GM18867 (cell line): ENCODE measurements at regions not wholly inside any gene's neighbourhood (a gene's known extent, or its start where the extent isn't known, plus 50 kb on each side); places are given as distances from the start of the nearest gene placed in this dataset.
"Not testable (repeated sequence)": the region's sequence is repeated elsewhere in the genome, so short reads cannot be mapped to it uniquely, and the experiment has no call there.

Source experiments
- ATAC-seq: cut with Tn5 transposase; IDR thresholded peaks from one replicate; pipeline ENCODE4 v1.9.1; 2021; ENCODE audit warnings: mild to moderate bottlenecking, moderate library complexity; ENCODE audit not compliant: unreplicated experiment

GRCh38 chr11:128172046-128172878, 415.1 kb downstream of the ETS1 start:
- peak; percentile 77 for ATAC-seq

DNA sequence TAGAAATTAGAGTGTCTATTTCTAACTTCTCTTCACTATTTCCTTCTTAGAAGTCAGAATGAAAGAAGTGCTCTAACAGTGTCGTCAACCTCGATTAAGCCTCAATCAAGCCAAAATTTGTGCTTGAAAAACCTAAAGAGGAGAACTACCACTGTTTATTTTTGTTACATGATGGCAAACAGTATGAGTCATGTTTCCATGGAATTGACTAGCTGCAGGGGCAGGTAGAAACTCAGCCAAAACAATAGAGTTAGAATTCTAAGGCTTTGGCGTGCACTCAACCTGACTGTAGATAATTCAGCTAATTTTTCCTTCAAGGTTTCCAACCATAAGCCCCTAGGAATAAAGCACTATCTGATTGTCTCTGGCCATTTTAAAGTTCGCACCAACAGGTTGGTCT, 415.9 kb downstream of the ETS1 start:
- no peak for ATAC-seq

GRCh38 chr11:128165572-128165971, 421.8 kb downstream of the ETS1 start:
- no peak for ATAC-seq

GRCh38 chr11:128164080-128164741, 423.1 kb downstream of the ETS1 start:
- no peak for ATAC-seq

DNA sequence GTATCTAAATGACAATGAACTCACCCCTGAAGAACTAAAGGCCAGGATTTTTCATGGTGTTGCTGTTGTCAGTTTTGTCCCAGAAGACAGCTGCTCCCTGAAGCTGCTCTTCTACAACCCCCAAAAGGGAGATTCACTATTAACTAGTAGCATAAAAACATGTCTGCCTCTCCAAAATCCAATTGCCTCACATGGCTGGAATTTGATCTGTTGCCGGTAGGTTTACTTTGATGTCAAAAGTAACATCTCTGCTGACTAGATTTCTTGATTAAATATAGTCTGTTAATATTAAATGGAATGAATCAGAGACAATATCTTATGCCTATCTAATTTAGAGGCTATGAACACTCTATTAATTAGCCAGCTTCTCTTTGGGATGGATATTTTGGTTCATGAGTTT, 425.4 kb downstream of the ETS1 start:
- ATAC-seq: no peak

DNA sequence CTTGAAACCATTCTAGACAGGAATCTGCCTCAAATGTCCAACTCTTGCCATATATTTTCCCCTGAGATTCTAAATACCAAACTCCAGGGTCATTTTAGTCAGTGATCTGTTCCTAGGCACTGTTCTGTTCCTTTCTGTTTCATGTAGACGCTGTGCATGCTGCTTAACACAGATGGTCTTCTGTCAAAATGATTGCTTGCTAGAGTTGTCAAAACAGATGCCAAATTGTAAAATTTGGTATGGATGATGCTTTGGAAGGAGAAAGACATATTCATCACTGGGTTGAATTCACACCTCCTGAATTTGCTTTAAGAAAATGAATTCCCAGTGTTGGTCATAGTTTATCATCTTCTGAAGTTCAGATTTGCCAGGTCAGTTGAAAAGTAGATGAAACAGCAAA, 425.9 kb downstream of the ETS1 start:
- no peak for ATAC-seq

DNA sequence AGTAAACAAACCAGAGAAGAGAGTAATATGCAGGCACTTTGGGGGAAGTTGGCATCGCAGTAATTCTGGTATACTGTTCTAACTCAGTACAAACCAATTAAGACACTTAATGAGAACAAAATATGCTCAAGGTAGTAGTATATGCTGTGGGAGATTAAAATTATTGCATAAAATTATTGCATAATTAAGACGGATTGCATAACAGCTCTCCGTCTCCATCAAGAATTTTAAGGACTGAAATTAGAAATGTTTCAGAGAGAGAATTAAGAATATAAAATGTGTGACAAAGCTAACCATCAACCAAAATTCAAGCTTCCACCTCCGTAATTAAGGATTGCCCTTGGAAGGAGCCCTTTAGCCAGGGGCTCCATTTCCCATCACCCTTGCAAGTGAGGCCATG, 428.5 kb downstream of the ETS1 start:
- ATAC-seq: no peak

DNA sequence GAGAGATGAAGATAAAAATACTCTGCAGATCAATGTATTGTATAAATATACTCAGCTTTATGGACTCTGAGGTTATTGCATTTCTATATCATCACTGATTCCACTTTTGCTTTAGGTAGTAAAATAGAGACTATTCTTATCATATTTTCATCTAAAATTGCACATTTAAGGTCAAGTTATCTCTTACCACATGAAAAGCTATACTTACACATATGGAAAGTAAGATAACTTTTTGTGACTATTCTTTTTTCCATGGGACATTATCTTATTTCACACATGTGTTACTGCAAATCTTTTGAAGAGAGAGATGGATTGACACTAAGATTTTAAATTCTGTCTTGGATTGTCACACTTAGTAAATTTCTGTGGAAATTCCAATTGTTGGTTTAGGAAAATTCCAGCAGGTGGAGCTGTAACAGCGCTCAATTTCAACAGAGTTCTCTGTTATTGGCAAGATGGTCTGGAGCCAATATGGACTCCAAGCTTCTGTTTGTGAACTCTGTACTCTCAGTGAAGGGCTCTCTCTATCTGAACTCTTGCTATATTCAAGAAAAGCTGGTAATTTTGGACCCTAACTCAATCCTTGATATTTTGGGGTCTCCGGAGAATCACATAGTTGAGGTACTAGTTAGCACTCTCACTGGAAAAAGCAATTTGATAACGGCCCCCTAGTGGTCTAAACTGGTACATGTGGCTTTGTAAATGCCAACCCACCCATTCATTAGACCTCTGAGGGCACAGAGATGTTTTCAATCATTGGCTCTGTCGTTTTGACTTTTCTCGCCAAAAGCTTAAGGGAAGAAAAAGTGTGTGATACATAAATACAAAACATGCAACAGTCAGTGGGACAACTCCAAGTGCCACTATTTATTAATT, 429.7 kb downstream of the ETS1 start:
- peak; percentile 83 for ATAC-seq

DNA sequence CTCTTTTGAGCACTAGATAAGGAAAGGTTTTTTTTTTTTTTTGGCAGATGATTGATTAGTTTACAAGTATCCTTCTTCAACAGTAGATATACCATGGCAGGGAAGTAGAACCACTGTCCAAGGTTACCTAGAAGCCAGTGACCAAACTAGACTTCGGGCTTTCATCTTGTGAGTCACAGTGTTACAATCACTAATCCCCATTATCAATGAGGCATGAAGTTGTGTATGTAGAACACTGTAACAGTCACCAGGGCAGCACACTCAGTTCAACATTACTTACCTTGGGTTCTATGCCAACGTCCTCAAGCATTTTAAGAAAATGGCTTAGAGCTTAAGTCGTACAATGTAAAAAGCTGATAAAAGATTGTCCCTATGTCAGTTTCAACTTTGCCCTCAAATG, 430.9 kb downstream of the ETS1 start:
- no peak for ATAC-seq

GRCh38 chr11:128155590-128155989, 431.8 kb downstream of the ETS1 start:
- ATAC-seq: no peak

DNA sequence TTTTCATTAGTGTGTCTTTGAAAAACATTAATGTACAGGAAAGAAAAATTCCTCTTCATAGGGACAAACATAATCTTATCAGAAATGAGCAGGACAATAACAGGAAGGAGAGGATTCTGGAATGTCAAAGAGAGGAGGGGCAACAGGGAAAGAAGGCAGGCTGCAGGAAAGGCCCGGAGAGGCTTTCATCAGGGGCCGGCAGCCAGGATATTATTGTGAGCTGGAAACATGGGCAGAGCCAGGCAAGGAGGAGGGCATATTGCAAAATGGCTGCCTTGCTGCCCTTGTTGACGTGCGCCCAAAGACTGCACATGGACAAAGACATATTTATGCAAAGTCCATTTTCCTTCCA, 433.7 kb downstream of the ETS1 start:
- ATAC-seq: no peak

DNA sequence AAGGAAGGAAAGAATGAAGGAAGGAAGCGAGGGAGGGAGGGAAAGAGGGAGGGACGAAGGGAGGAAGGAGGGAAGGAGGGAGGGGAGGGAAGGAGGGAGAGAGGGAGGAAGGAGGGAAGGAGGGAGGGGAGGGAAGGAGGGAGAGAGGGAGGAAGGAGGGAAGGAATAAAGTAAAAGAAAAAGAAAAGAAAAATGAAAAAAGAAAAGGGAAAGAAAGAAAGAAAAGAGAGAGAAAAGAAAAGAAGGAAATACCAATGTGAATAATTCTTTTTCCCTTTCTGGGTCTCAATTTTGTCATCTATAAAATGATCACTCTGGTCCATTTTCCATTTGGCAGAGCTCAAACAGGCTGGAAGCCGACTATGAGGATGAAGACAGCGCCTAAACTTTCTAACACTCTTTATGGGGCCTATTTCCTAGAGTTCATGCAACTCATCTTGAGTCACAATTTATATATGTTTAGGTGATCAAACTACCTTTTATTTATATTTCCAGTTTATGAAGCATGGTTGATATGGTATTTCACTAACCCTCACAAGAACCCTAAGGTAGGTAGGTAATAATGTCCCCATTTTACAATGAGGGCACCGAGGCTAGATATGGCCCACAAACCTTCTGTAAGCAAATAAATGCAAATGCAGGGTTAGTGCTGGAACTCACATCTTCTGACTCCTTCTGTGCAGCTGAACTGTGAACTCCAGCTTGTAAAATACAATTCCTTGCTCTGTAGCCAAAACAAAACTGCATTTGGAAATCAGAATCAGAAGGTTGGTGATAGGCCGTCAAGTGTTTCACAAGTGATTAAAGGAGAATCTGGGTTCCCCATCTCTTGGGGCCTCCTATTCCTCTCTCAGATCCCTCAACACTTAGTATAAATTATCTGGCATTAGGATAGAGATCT, 434.3 kb downstream of the ETS1 start:
- no peak for ATAC-seq

DNA sequence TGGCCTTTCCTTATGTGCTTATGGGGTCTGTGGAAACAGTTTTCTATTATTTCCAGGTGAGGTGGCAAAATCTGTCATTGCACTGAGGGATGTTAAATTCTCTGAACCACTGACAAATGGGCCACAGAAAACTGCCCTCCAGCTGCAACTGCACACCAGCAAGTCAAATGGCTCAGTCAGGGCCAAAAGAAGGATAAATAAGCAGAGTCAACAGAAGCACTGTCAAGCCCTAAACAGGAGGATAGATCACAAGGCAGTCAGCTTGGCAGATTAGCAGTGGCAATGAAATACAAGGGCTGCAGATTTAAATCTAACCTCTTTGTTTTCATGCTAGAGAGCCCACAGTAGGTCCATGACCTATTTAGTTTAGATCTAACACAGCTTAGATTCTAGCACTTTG, 435.6 kb downstream of the ETS1 start:
- ATAC-seq: no peak

GRCh38 chr11:128151338-128151737, 436.0 kb downstream of the ETS1 start:
- no peak for ATAC-seq

DNA sequence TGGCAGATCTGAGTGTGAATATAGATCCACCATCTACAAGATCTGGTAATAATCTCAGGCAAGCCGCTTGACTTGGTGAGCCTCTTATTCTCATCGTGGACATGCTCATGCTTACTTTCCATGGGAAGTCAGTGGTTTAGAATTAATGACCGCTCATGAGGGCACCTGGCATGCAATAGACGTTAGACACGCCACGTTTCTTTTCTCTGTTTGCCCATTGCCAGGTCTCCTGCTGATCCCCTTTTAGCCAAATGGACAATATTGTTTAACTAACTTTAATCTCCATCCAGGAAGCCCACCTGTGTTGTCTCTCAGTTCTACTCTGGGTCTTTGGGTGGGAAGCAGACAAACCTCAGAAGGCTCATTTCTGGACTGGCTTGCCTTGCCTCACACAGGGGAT, 439.1 kb downstream of the ETS1 start:
- no peak for ATAC-seq

GRCh38 chr11:128146926-128147605, 440.3 kb downstream of the ETS1 start:
- ATAC-seq: no peak

DNA sequence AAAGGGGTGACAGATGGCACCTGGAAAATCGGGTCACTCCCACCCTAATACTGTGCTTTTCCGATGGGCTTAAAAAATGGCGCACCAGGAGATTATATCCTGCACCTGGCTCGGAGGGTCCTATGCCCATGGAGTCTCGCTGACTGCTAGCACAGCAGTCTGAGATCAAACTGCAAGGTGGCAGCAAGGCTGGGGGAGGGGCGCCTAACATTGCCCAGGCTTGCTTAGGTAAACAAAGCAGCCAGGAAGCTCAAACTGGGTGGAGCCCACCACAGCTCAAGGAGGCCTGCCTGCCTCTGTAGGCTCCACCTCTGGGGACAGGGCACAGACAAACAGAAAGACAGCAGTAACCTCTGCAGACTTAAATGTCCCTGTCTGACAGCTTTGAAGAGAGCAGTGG, 447.1 kb downstream of the ETS1 start:
- not testable (repeated sequence) for ATAC-seq

DNA sequence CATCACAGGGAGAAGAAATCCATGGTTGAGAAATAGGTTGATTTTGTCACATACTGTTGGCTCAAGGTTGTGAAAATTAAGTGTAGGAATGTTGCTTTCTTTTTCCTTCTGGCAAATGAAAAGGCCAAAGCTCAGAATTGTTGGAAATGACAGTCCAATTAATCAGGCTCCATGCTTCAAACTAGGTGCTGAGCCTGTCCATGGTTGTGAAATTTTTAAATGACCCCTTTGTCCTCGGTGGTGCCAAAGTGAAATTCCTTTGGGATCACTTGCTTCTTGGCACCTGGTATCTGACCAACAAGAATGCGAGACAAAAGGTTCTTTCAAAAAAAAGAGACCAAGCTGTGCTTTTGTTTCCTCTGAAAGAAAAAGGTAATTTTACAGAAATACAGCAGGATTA, 451.9 kb downstream of the ETS1 start:
- ATAC-seq: no peak

DNA sequence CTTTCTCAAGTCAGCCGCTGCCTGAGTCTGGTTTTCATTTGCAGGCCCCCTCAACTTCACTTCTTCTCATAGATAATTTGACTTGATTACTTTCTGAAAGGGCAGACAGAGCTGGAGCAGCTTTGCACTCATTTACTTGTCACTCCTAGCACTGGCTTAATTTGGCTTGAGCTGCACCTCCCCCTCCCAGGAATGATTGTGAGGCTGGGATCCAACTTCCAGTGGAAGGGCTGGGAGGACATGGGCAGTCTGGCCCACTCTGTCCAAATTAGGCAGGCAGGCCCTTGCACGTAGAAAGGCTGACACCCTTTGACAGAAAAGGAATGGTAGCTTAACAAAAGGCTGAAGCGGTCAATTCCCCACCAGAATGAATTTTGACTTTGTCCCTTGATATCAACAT, 453.9 kb downstream of the ETS1 start:
- ATAC-seq: no peak

DNA sequence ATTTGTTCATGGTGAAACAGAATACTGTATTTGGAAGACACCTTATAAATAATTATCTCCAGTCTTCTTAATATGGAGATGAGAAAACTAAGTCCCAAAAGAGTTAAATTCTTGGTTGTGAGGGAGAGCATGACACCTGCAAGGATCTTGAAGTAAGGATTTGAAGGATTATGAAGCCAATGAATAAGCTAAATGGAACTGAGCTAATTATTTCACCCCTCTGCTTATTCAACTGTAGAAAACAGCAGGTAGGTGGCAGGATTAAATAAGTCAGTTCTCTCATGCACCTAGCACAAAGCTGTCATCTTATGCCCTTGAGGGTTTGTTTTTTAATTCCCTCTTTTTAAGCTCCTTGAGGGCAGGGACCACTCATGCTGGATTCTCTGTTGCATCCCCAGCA, 457.3 kb downstream of the ETS1 start:
- no peak for ATAC-seq
